ENCODE measurements at regions not wholly inside any gene's neighbourhood (a gene's known extent, or its start where the extent isn't known, plus 50 kb on each side); places are given as distances from the start of the nearest gene placed in this dataset.

- DNase-seq, result no peak
These were observed 52.5 kb upstream of the RPL34 start for GRCh38 chr4:108567831-108568230.

- DNase-seq, result no peak
These were observed 59.3 kb upstream of the RPL34 start for GRCh38 chr4:108561116-108561515.

DNA sequence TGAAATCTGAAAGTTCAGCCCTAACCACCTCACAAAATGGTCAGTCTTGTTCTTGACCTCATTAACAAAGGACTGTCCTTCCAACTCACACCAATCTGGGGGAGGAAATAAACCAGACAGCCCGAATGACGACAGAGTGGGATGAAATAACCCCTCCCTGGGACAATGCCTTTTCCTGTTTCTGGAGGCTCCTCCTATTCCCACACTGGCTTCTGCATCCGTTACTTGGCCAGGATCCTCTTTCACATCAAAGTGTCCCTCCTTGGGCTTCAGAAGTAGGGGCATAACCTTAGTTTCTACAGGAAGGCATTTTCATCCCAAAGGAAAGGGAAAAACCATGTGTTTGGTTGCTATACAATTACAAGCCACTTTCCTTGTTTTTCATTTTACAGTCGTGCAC lies 59.8 kb upstream of the RPL34 start:
- no peak for DNase-seq

DNA sequence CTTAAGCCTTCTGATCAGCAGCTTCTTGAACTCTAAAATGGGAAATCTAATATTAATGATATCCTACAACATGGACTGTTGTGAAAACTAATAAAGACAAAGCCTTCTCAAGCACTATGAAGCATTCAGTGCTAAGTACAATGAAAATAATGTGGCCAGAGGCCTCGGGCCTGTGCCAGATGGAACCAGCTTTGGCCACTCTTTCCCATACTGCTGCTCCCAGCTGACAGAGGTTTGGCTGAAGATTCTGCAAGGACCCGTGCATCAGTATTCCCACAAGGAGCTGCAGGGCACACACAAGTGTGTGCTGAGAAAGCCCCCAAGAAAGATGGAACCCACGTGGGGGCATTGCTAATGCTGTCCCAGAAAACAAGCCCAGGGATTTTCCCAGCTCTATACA lies 60.5 kb upstream of the RPL34 start:
- DNase-seq, result no peak

DNA sequence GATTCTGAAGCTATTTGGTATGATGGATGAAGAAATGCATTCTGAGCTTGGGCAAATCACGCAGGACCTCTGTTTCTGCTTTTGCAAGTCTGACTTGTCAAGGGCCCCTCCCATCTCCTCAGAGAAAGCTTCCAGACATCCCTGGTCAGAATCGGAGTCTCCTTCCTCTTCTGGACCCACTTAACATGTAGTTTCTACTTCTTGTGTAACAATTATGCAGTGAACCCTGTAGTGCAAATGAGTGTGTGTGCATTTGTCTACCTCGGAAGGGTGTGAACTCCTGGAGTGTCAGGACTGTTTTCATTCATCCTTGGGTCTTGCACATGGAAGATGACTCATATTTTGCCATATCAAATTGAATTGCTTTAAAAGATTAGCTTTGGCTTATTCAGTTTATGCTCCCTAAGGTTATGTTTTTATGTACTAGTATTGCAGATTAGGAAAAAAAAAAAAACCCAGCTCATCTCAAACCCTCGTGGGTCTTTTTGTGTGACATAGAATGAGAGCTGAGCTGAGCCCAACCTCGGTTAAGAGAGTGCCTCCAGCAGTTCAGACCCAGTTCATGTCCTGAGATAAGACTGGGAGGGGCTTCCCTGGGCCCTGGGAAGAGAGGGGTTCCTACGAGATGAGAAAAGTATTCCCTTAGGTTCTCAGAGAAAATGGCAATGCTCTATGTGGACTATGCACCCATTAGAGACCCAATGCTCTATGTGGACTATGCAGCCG lies 61.1 kb upstream of the RPL34 start:
- no peak for DNase-seq

DNA sequence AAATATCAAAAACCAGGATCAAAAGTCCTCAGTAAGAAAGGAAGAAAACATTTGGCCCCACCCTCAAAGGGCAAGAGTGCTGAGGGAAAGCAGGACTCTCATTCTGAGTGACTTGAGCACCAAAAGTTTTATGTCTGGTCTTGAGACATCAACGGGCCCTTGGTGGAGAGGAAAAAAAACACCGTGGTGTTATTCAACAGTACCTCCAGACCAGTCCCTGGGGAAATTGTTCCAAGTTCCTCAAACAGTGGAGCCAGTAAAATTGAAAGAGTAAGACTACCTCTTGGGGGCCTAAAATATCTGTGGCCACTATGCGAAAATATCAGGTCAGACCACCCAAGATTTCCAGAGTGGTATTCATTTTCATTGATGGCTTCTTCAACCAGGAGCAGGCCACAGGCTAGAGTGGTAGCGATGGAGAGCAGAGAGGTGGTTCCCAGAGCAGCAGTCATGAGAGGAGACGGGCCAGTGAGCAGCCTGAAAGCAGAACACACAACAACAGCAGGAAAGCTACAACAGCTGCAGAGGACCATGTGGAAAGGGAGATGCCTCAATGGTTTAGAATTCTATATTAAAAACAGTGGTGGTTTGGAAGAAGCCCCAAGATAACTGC lies 63.7 kb upstream of the RPL34 start:
- DNase-seq, result no peak

- no peak for DNase-seq
These were observed 64.2 kb upstream of the RPL34 start for GRCh38 chr4:108556166-108556565.

GRCh38 chr4:108555701-108556100 lies 64.7 kb upstream of the RPL34 start:
- no peak for DNase-seq

GRCh38 chr4:108547682-108548081 lies 72.7 kb upstream of the RPL34 start:
- no peak for DNase-seq

- DNase-seq, result no peak
These were observed 73.6 kb upstream of the RPL34 start for GRCh38 chr4:108546728-108547127.

DNA sequence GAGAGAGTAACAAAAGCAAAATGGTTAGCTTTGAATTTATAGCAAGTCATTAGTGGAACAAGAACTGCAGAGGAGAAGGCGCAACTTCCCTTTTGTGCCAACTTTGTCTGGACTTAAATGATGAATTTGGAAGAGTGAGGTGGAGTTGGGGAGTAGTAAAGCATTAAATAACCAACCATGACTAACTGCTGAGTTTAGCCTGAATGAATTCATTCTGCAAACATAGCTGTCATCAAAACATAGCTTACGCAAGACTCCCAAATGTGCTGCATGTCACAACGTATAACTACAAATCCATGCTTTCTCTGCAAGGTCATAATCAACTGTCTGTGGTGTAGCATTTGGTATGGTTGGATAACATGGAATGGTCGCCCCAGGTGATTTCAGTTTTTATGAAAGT lies 75.9 kb upstream of the RPL34 start:
- DNase-seq, result no peak

DNA sequence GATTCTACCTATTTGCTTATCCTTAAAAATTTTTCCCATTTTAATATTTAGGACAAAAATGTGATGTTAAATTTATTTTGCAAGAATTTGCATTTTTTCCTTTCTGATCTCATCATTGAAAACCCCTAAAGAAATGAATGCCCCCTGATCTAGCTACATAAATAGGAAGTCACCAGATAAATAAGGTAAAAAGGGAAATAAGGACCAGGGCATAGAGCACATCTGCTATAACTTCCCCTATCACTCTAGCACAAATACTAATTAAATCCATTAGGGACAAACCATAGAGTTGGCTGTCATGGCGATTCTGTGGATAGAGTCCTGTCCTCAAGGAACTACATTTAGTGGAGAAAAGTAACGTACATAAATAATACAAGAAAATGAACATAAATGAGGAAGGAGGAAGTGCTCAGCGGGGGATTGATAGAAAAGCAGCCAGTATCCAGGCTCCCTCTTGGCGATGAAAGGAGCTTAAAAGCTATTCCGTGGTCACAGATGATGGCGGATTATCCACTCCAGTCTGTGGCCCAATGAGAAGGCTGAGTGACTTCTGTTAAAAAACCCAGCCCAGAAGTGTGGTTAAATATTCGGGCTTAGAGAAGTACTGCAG lies 76.9 kb upstream of the RPL34 start:
- no peak for DNase-seq

DNA sequence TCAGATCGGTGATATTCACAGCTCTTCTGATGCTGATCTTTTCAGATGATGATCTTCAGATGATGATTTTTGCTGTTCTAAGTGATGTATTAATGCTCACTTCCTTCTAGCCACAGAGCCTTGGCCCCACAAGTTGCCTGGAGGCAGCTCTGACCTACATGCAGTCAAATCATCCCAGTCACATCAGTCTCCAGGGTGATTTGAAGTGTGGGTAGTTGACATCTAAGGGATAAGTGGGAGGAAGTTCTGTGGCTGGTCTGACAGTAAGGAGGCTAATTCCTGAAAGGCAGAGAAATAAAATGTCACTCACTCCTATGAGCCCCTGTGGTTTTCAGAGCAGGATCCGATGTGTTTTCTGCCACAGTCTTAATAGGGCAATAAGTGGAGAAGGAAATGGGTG lies 79.8 kb upstream of the RPL34 start:
- no peak for DNase-seq

GRCh38 chr4:108536577-108536976 lies 83.8 kb upstream of the RPL34 start:
- no peak for DNase-seq

DNA sequence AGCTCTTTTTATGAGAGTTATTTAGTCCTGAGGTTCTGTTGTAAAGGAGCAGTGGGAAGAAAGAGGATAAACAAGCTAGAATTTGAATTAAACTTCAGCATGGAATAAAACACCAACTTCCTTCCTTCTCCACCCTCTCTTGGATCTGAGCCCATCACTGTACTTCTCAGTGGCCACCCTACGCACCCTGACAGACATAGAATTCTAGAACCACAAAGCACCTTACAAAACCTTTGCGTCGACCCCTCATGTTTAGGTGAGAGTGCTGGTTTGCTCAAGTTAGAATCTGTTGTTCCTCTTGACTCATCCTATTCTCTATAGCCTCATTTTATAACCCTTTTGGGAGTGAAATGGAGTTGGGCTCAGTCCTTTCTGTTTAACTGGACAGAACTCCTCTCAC lies 84.6 kb upstream of the RPL34 start:
- DNase-seq, result no peak

- DNase-seq, result no peak
These were observed 86.5 kb upstream of the RPL34 start for GRCh38 chr4:108533876-108534275.

DNA sequence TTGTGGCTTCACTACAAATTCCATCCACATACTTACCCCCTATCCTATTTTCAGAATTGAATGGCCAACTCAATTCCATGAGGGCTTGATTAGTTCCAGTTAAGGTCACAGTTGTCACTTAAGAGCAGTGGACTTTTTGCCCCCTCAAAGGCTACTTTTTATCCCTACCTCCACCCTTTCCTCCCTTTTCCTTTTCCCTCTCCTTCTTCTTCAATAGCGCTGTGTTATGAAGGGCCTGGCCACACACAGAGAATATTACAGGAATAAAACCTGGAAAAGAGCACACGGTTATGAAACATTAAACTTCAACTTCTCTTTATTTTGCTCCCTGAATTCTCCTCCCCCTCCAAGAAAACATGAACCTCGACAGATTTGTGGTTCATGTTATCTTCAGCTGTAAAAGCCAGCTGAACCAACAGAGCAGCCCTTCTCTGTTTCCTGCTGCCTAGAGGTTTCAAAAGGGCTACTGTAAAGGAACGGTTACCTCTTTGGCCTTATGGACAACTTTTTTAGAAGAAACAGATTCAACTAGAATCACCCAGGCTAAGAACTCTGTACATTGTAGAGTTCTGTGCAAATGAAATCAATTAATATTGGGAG lies 87.0 kb upstream of the RPL34 start:
- DNase-seq, result no peak

DNA sequence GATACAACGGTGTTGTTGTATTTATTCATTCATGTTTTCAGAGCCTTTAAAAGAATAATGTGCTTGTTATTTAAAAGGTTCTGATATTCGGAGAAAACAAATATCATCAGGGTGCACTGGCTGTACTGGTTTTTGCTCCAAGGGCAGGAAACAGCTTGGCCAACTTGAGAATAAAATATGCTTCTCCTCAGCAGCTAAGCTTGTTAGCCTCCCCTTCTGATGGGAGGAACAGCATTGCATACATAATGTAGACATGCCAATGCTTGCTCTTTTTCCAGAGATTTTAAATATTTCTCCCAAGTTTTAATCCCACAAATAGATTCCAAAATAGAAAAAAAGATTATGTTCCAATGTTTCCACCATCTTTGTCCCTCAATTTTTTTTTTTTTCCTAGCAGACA lies 87.6 kb upstream of the RPL34 start:
- no peak for DNase-seq

DNA sequence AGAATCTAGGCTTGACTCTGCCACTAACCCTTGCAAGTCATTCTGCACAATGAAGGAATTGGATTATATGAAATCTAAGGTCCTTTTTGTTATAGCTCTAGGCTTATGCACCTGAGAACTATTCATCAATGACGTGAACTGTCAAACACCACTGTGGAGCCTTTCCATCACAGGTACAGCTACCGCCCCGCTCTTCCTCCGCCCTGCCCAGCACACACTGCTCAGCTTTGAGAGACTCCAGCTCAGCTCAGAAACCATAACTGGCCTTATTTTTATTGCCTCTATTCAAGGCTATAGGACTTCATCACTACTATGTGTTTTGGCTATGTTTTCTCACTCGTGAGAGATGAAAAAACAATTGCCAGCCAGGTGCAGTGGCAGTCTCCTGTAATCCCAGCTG lies 88.2 kb upstream of the RPL34 start:
- DNase-seq, result no peak

DNA sequence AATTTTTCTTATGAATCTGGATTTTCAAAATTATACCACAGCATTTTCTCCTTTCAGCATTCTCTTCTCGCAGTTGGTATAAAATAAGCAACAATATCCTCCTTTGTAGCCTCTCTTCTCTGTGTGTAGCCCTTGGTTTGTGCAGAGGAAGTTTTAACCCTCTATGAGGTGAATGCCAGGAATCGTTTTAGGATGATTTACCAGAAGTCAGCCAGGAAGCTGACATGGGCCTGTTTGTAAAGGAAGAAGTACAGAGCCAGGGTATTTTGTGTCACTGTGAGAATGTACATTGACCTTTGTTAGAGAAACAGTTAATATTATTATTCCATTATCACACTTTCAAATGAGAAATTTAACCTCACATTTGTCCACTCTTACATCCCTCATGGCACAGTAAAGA lies 88.9 kb upstream of the RPL34 start:
- DNase-seq, result no peak

GRCh38 chr4:108529984-108530905 lies 90.1 kb upstream of the RPL34 start:
- DNase-seq, result no peak

DNA sequence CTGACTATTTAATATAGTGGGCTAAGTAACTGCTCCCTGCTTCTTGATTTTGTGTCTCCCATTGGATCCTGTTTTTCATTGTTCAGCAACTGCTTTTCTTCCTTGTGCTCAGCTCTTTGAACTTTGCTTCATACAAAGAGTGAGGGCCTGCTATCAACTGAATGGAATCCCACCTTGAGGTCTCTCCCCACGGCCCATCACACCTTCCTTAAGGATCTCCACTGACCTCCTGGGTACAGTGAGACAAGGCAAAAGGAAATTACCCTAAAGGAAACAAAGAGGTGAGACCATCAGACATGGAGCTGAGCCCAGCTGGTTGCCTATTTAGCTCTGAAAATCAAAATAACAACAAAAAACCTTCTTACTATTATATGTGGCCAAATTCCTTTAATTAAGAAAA lies 91.3 kb upstream of the RPL34 start:
- no peak for DNase-seq

DNA sequence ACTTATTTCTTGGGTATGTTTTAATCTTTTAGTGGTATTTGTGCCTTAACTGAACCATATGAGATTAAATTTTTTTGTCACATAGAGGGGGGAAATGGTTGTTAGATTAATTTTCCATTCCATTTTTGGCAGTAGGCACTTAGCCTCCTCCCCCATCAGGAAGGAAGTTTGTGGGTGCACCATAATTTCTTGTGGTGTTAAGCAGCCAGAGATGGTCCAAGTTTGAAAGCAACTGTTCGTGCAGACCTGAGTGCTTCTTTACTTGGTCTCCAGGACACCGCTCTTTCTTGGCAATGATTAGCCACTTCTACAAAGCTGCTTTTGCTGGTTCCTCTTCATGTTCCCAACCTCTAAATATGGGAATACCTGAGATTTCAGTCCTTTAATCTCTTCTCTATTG lies 92.7 kb upstream of the RPL34 start:
- DNase-seq, result no peak

All from NCI-H146 (cell line).